ENCODE measurements at regions not wholly inside any gene's neighbourhood (a gene's known extent, or its start where the extent isn't known, plus 50 kb on each side); places are given as distances from the start of the nearest gene placed in this dataset.

GRCh38 chr2:126244937-126245336 lies 411.0 kb upstream of the GYPC start:
- H3K36me3 Mint-ChIP-seq (ENCODE audit: low read depth): no peaks in the 10 kb centered on the region

GRCh38 chr2:126253669-126254068 lies 402.3 kb upstream of the GYPC start:
- Mint-ChIP-seq H3K4me3 (no peak overlapping the region), H3K27ac (ENCODE audit: unreplicated experiment) (no peak overlapping the region), H3K9me3 (no peaks in the 10 kb centered on the region), H3K4me1 (no peaks in the 10 kb centered on the region), H3K36me3 (ENCODE audit: low read depth) (no peaks in the 10 kb centered on the region), H3K27me3 (ENCODE audit: low read depth) (no peaks in the 10 kb centered on the region)
- no peak for TF ChIP-seq CTCF (conservative IDR thresholded peaks at IDR 0.05)
- DNase-seq (ENCODE audit: low read depth, low spot score): no peak

More at GRCh38 chr2:126244937-126245336, 411.0 kb upstream of the GYPC start:
- TF ChIP-seq CTCF (conservative IDR thresholded peaks at IDR 0.05): peak; percentile 62
- no peaks in the 10 kb centered on the region for H3K27me3 Mint-ChIP-seq (ENCODE audit: low read depth)
- DNase-seq (ENCODE audit: low read depth, low spot score): peak; percentile 45
- H3K27ac Mint-ChIP-seq (ENCODE audit: unreplicated experiment): no peak overlapping the region
- no peaks in the 10 kb centered on the region for H3K9me3 Mint-ChIP-seq
- H3K4me1 Mint-ChIP-seq: no peaks in the 10 kb centered on the region
- no peak overlapping the region for H3K4me3 Mint-ChIP-seq

GRCh38 chr2:126264625-126265024 lies 391.3 kb upstream of the GYPC start:
- Mint-ChIP-seq H3K27me3 (ENCODE audit: low read depth) (no peaks in the 10 kb centered on the region), H3K27ac (ENCODE audit: unreplicated experiment) (no peak overlapping the region), H3K9me3 (no peaks in the 10 kb centered on the region), H3K36me3 (ENCODE audit: low read depth) (no peaks in the 10 kb centered on the region), H3K4me1 (no peaks in the 10 kb centered on the region), H3K4me3 (no peak overlapping the region)
- DNase-seq (ENCODE audit: low read depth, low spot score): no peak
- TF ChIP-seq CTCF (conservative IDR thresholded peaks at IDR 0.05): no peak

- Mint-ChIP-seq H3K9me3 (no peaks in the 10 kb centered on the region), H3K27ac (ENCODE audit: unreplicated experiment) (no peak overlapping the region), H3K4me3 (no peak overlapping the region), H3K27me3 (ENCODE audit: low read depth) (no peaks in the 10 kb centered on the region), H3K4me1 (no peaks in the 10 kb centered on the region), H3K36me3 (ENCODE audit: low read depth) (no peaks in the 10 kb centered on the region)
- DNase-seq (ENCODE audit: low read depth, low spot score): no peak
- no peak for TF ChIP-seq CTCF (conservative IDR thresholded peaks at IDR 0.05)
Observed at GRCh38 chr2:126269911-126270310, 386.0 kb upstream of the GYPC start.

- TF ChIP-seq CTCF (conservative IDR thresholded peaks at IDR 0.05): no peak
- DNase-seq (ENCODE audit: low read depth, low spot score): no peak
- no peaks in the 10 kb centered on the region for H3K27me3 Mint-ChIP-seq (ENCODE audit: low read depth)
Observed at GRCh38 chr2:126270587-126270986, 385.4 kb upstream of the GYPC start.

GRCh38 chr2:126272401-126272800 lies 383.6 kb upstream of the GYPC start:
- DNase-seq (ENCODE audit: low read depth, low spot score): no peak
- Mint-ChIP-seq H3K4me3 (no peak overlapping the region), H3K9me3 (peaks cover 4% of the 10 kb centered on the region), H3K27ac (ENCODE audit: unreplicated experiment) (no peak overlapping the region), H3K36me3 (ENCODE audit: low read depth) (no peaks in the 10 kb centered on the region), H3K27me3 (ENCODE audit: low read depth) (no peaks in the 10 kb centered on the region), H3K4me1 (no peaks in the 10 kb centered on the region)
- no peak for TF ChIP-seq CTCF (conservative IDR thresholded peaks at IDR 0.05)

More at GRCh38 chr2:126270587-126270986, 385.4 kb upstream of the GYPC start:
- H3K27ac Mint-ChIP-seq (ENCODE audit: unreplicated experiment): no peak overlapping the region
- H3K9me3 Mint-ChIP-seq: peaks cover 3% of the 10 kb centered on the region
- no peaks in the 10 kb centered on the region for H3K4me1 Mint-ChIP-seq
- no peaks in the 10 kb centered on the region for H3K36me3 Mint-ChIP-seq (ENCODE audit: low read depth)
- H3K4me3 Mint-ChIP-seq: no peak overlapping the region

Measured in neural crest cell (in vitro differentiated cells).